ENCODE measurements at regions not wholly inside any gene's neighbourhood (a gene's known extent, or its start where the extent isn't known, plus 50 kb on each side); places are given as distances from the start of the nearest gene placed in this dataset.
A peak's percentile ranks its signal among the peaks of the same experiment; 100 is the strongest.

- TF ChIP-seq CTCF (IDR thresholded peaks at IDR 0.05; ENCODE audit: low read length, missing control alignments), result no peak
- H3K4me3 ChIP-seq (replicated peaks; ENCODE audit: low read depth, low read length), result no peak overlapping the region
- DNase-seq (ENCODE audit: low read depth), result no peak
These were observed 92.2 kb upstream of the PLET1 start for GRCh38 chr11:112352907-112353306.

GRCh38 chr11:112354364-112354763 is 93.7 kb upstream of the PLET1 start:
- no peak overlapping the region for H3K4me3 ChIP-seq (replicated peaks; ENCODE audit: low read depth, low read length)
- DNase-seq (ENCODE audit: low read depth), result no peak
- no peak for TF ChIP-seq CTCF (IDR thresholded peaks at IDR 0.05; ENCODE audit: low read length, missing control alignments)

- peak; percentile 66 for DNase-seq (ENCODE audit: low read depth)
- TF ChIP-seq CTCF (IDR thresholded peaks at IDR 0.05; ENCODE audit: low read length, missing control alignments), result peak; percentile 47
- H3K4me3 ChIP-seq (replicated peaks; ENCODE audit: low read depth, low read length), result no peak overlapping the region
These were observed 95.1 kb upstream of the PLET1 start for GRCh38 chr11:112355726-112356125.

GRCh38 chr11:112357488-112357887 is 96.8 kb upstream of the PLET1 start:
- H3K4me3 ChIP-seq (replicated peaks; ENCODE audit: low read depth, low read length), result no peak overlapping the region
- no peak for DNase-seq (ENCODE audit: low read depth)
- TF ChIP-seq CTCF (IDR thresholded peaks at IDR 0.05; ENCODE audit: low read length, missing control alignments), result no peak

- no peak for TF ChIP-seq CTCF (IDR thresholded peaks at IDR 0.05; ENCODE audit: low read length, missing control alignments)
- no peak overlapping the region for H3K4me3 ChIP-seq (replicated peaks; ENCODE audit: low read depth, low read length)
- no peak for DNase-seq (ENCODE audit: low read depth)
These were observed 100.7 kb upstream of the PLET1 start for GRCh38 chr11:112361396-112361795.

- no peak for TF ChIP-seq CTCF (IDR thresholded peaks at IDR 0.05; ENCODE audit: low read length, missing control alignments)
- no peak overlapping the region for H3K4me3 ChIP-seq (replicated peaks; ENCODE audit: low read depth, low read length)
- peak; percentile 51 for DNase-seq (ENCODE audit: low read depth)
These were observed 102.9 kb upstream of the PLET1 start for GRCh38 chr11:112363527-112363926.

GRCh38 chr11:112364962-112365481 is 104.4 kb upstream of the PLET1 start:
- TF ChIP-seq CTCF (IDR thresholded peaks at IDR 0.05; ENCODE audit: low read length, missing control alignments), result no peak
- peak; percentile 76 for DNase-seq (ENCODE audit: low read depth)
- H3K4me3 ChIP-seq (replicated peaks; ENCODE audit: low read depth, low read length), result no peak overlapping the region
